HepG2 (cell line): ENCODE measurements at regions not wholly inside any gene's neighbourhood (a gene's known extent, or its start where the extent isn't known, plus 50 kb on each side); places are given as distances from the start of the nearest gene placed in this dataset.

Experiments used
- ATAC-seq: fragments of 200-7000 bp; cut with Tn5 transposase; 3 replicates; pipeline ENCODE4 v1.9.1; 2020; ENCODE audit warnings: mild to moderate bottlenecking, moderate library complexity
- BruUV-seq: library from RNA; stranded (reverse); fragments of 400-500 nt; replicated peaks from 2 replicates; lab custom pipeline; 2021; lab: Mats Ljungman, UMichigan
- CTCF ChIA-PET: fragments of 300-600 bp; formaldehyde crosslinking; extraction: SDS; loops from one replicate; lab custom pipeline; 2021; ENCODE audit warnings: low total read pairs, inconsistent platforms, low intra/inter-chr PET ratio; lab: Yijun Ruan, JAX
- POLR2A ChIA-PET: fragments of 350-600 bp; sonication (Branson Sonifier 250); formaldehyde crosslinking; loops from one replicate; lab custom pipeline; 2020; ENCODE audit warnings: antibody characterized with exemption, inconsistent platforms; lab: Yijun Ruan, JAX
- DNase-seq: peaks from one replicate; pipeline ENCODE4 v3.0.0-alpha.2; 2015; ENCODE audit warnings: low spot score
- FAIRE-seq: peaks from 3 replicates; lab custom pipeline; 2011; peaks lifted over from hg19 to GRCh38; lab: Jason Lieb, UNC
- H2AFZ ChIP-seq: one replicate; pipeline ENCODE4 v1.6.1; 2011; ENCODE audit warnings: low read length, inconsistent platforms
- H3K27ac ChIP-seq: fragments of 300-600 bp; 3 replicates; pipeline ENCODE4 v1.8.0; 2011; ENCODE audit warnings: mixed run types, mild to moderate bottlenecking, mixed read lengths, low read length, inconsistent platforms; ENCODE audit not compliant: insufficient read depth; ENCODE audit errors: extremely low read length
- H3K27me3 ChIP-seq, 2 experiments: fragments of 200-600 bp in 1 of 2; 2 replicates in 1 of 2; 3 replicates in 1 of 2; pipeline versions ENCODE4 v1.6.0 to v1.8.0; 2011; ENCODE audit warnings: low read length in 2 of 2, mild to moderate bottlenecking in 2 of 2, moderate library complexity in 2 of 2, inconsistent platforms in 1 of 2; ENCODE audit not compliant: insufficient read depth in 2 of 2, control insufficient read depth in 1 of 2
- H3K36me3 ChIP-seq, 2 experiments: fragments of 200-600 bp in 1 of 2; replicated peaks in 1 of 2; 2 replicates in 1 of 2; 3 replicates in 1 of 2; pipeline versions ENCODE4 v1.5.1 to v1.8.0; 2011; ENCODE audit warnings: low read length in 2 of 2, inconsistent platforms in 1 of 2; ENCODE audit not compliant: insufficient read depth in 2 of 2, control insufficient read depth in 1 of 2
- H3K4me1 ChIP-seq: 2 replicates; pipeline ENCODE4 v1.5.1; 2012; ENCODE audit warnings: low read length, inconsistent platforms; ENCODE audit not compliant: insufficient read depth
- H3K4me2 ChIP-seq: 2 replicates; pipeline ENCODE4 v1.6.0; 2011; ENCODE audit warnings: low read depth, low read length, inconsistent platforms
- H3K4me3 ChIP-seq, 3 experiments: fragments of 200-600 bp in 1 of 3; sonication (generic), shearing (Covaris generic) in 1 of 3; replicated peaks in 1 of 3; 2 replicates each; pipeline ENCODE4 v1.5.1; 2011 to 2016; ENCODE audit warnings: low read length in 3 of 3, inconsistent platforms in 2 of 3, low read depth in 2 of 3, mild to moderate bottlenecking in 2 of 3, control low read depth in 1 of 3, mixed read lengths in 1 of 3; ENCODE audit not compliant: insufficient read depth in 1 of 3
- H3K79me2 ChIP-seq: one replicate; pipeline ENCODE4 v1.6.1; 2011; ENCODE audit warnings: low read length, inconsistent platforms; ENCODE audit not compliant: insufficient read depth
- H3K9ac ChIP-seq: 2 replicates; pipeline ENCODE4 v1.6.0; 2011; ENCODE audit warnings: mild to moderate bottlenecking, low read depth, low read length, inconsistent platforms; ENCODE audit not compliant: insufficient read depth
- H3K9me3 ChIP-seq: 2 replicates; pipeline ENCODE4 v1.5.1; 2012; ENCODE audit warnings: mild to moderate bottlenecking, low read length
- H4K20me1 ChIP-seq: 2 replicates; pipeline ENCODE4 v1.6.0; 2011; ENCODE audit warnings: inconsistent platforms, mild to moderate bottlenecking, low read length, moderate library complexity; ENCODE audit not compliant: insufficient read depth
- ELK4 ChIP-seq: sonication (generic); formaldehyde crosslinking; IDR thresholded peaks from 2 replicates; pipeline ENCODE4 v1.9.0; 2021; ENCODE audit warnings: missing genetic modification reagents, borderline replicate concordance
- GRHL1 ChIP-seq: sonication (generic); formaldehyde crosslinking; conservative IDR thresholded peaks from 2 replicates; pipeline ENCODE4 v1.8.0; 2022; ENCODE audit warnings: missing genetic modification reagents
- HNRNPUL1 ChIP-seq: fragments of 200-400 bp; formaldehyde crosslinking; IDR thresholded peaks from 2 replicates; pipeline ENCODE4 v1.6.1; 2017; ENCODE audit warnings: low read depth, mild to moderate bottlenecking, low read length, moderate library complexity
- MATR3 ChIP-seq: sonication (generic); formaldehyde crosslinking; IDR thresholded peaks from 2 replicates; pipeline ENCODE4 v1.4.0; 2020; ENCODE audit warnings: missing genetic modification reagents
- MED8 ChIP-seq: sonication (generic); formaldehyde crosslinking; IDR thresholded peaks from 2 replicates; pipeline ENCODE4 v1.8.1; 2023; ENCODE audit warnings: mild to moderate bottlenecking, missing genetic modification reagents; ENCODE audit not compliant: insufficient replicate concordance
- PBX2 ChIP-seq: IDR thresholded peaks from 2 replicates; pipeline ENCODE4 v1.6.1; 2016; ENCODE audit warnings: control low read depth
- PRPF4 ChIP-seq: fragments of 200-400 bp; formaldehyde crosslinking; IDR thresholded peaks from 2 replicates; pipeline ENCODE4 v1.6.1; 2016; ENCODE audit warnings: low read length, low read depth; ENCODE audit not compliant: poor library complexity, severe bottlenecking
- SIX4 ChIP-seq: sonication (generic); formaldehyde crosslinking; IDR thresholded peaks from 2 replicates; pipeline ENCODE4 v1.4.0; 2020; ENCODE audit warnings: missing genetic modification reagents
- SRF ChIP-seq: IDR thresholded peaks from 2 replicates; pipeline ENCODE4 v1.6.1; 2011; ENCODE audit warnings: mild to moderate bottlenecking, low read depth, low read length, moderate library complexity
- TFAP4 ChIP-seq: sonication (generic); IDR thresholded peaks from 2 replicates; pipeline ENCODE4 v1.6.1; 2016; ENCODE audit warnings: low read depth, borderline replicate concordance
- TIGD3 ChIP-seq: sonication (generic); formaldehyde crosslinking; IDR thresholded peaks from 2 replicates; pipeline ENCODE4 v1.5.1; 2020; ENCODE audit warnings: mild to moderate bottlenecking, missing genetic modification reagents, borderline replicate concordance
- ZMAT3 ChIP-seq: sonication (generic); formaldehyde crosslinking; conservative IDR thresholded peaks from 2 replicates; pipeline ENCODE4 v1.7.0; 2021; ENCODE audit warnings: missing genetic modification reagents
- ZNF317 ChIP-seq: sonication (generic); formaldehyde crosslinking; IDR thresholded peaks from 2 replicates; pipeline ENCODE4 v1.5.0; 2020; ENCODE audit warnings: mild to moderate bottlenecking, missing genetic modification reagents
- ZNF354B ChIP-seq: sonication (generic); formaldehyde crosslinking; IDR thresholded peaks from 2 replicates; pipeline ENCODE4 v1.8.0; 2022; ENCODE audit warnings: mild to moderate bottlenecking, missing genetic modification reagents
- ZNF451 ChIP-seq: sonication (generic); formaldehyde crosslinking; IDR thresholded peaks from 2 replicates; pipeline ENCODE4 v1.5.0; 2020; ENCODE audit warnings: mild to moderate bottlenecking, missing genetic modification reagents
- ZNF605 ChIP-seq: sonication (generic); formaldehyde crosslinking; IDR thresholded peaks from 2 replicates; pipeline ENCODE4 v1.8.0; 2022; ENCODE audit warnings: mild to moderate bottlenecking, missing genetic modification reagents
- ZNF800 ChIP-seq: sonication (generic); formaldehyde crosslinking; IDR thresholded peaks from 2 replicates; pipeline ENCODE4 v1.4.0; 2020; ENCODE audit warnings: missing genetic modification reagents
- whole genome bisulfite sequencing: methylation state at CpG from one replicate; pipeline ENCODE4 v1.1.6; 2017; ENCODE audit warnings: low lambda C conversion rate; 5-methylcytosine and 5-hydroxymethylcytosine counted together
- in situ Hi-C: cut with HindIII; loops from 2 replicates; pipeline ENCODE4 v1.10.0; 2017; ENCODE audit warnings: low pct_unique_long_range_greater_than_20kb; ENCODE audit not compliant: extremely low pct_ligation_motif_present
- intact Hi-C: fragments of 100-400 bp; cut with micrococcal nuclease; formaldehyde crosslinking; loops from one replicate; pipeline ENCODE4 v1.10.0; 2022; ENCODE audit not compliant: unreplicated experiment

GRCh38 chr18:41153871-41154270 is 801.2 kb upstream of the PIK3C3 start:
- Histone ChIP-seq H3K36me3 (no peaks in the 10 kb centered on the region), H3K27me3 (no peaks in the 10 kb centered on the region), H3K4me3 (no peak overlapping the region), H2AFZ (no peak overlapping the region), H4K20me1 (no peaks in the 10 kb centered on the region), H3K79me2 (no peaks in the 10 kb centered on the region), H3K9me3 (no peaks in the 10 kb centered on the region), H3K4me2 (no peak overlapping the region), H3K27ac (no peak overlapping the region), H3K9ac (no peak overlapping the region), H3K4me1 (no peaks in the 10 kb centered on the region)
- DNase-seq (no peak), FAIRE-seq (no peak), ATAC-seq (no peak)
- ChIA-PET POLR2A (no interaction called here), CTCF (no interaction called here)
- in situ Hi-C loops = no loop called here
- 4% methylated on average over 2 of the region's 2 CpGs for WGBS
- intact Hi-C loops = no loop called here
- BruUV-seq = no TSS peak
- TF ChIP-seq TIGD3 (CRISPR knock-in tag) (no peak), ZNF354B (no peak), ZMAT3 (CRISPR knock-in tag) (no peak), TFAP4 (no peak), PBX2 (no peak), ZNF317 (CRISPR knock-in tag) (no peak), ZNF605 (CRISPR knock-in tag) (no peak), ZNF800 (no peak), SRF (no peak), PRPF4 (no peak), SIX4 (CRISPR knock-in tag) (no peak), MED8 (no peak), HNRNPUL1 (no peak), MATR3 (CRISPR knock-in tag) (no peak), ZNF451 (no peak), GRHL1 (no peak), ELK4 (CRISPR knock-in tag) (no peak)
